ENCODE measurements at regions not wholly inside any gene's neighbourhood (a gene's known extent, or its start where the extent isn't known, plus 50 kb on each side); places are given as distances from the start of the nearest gene placed in this dataset.

GRCh38 chr10:44435196-44435595 is 50.3 kb upstream of the CXCL12 start:
- DNase-seq (ENCODE audit: low read depth) = no peak

- no peak for DNase-seq (ENCODE audit: low read depth)
These were observed 51.3 kb upstream of the CXCL12 start for GRCh38 chr10:44436240-44436639.

GRCh38 chr10:44437840-44438511 is 53.1 kb upstream of the CXCL12 start:
- DNase-seq (ENCODE audit: low read depth) = no peak

GRCh38 chr10:44439239-44439957 is 54.5 kb upstream of the CXCL12 start:
- DNase-seq (ENCODE audit: low read depth) = no peak

GRCh38 chr10:44439958-44440244 is 55.0 kb upstream of the CXCL12 start:
- DNase-seq (ENCODE audit: low read depth) = no peak

- DNase-seq (ENCODE audit: low read depth) = no peak
These were observed 72.4 kb upstream of the CXCL12 start for GRCh38 chr10:44457259-44457658.

- no peak for DNase-seq (ENCODE audit: low read depth)
These were observed 73.9 kb upstream of the CXCL12 start for GRCh38 chr10:44458671-44459413.

GRCh38 chr10:44459671-44460070 is 74.8 kb upstream of the CXCL12 start:
- no peak for DNase-seq (ENCODE audit: low read depth)

- DNase-seq (ENCODE audit: low read depth) = no peak
These were observed 75.5 kb upstream of the CXCL12 start for GRCh38 chr10:44460416-44460815.

- DNase-seq (ENCODE audit: low read depth) = no peak
These were observed 77.5 kb upstream of the CXCL12 start for GRCh38 chr10:44462338-44462914.

- DNase-seq (ENCODE audit: low read depth) = no peak
These were observed 78.7 kb upstream of the CXCL12 start for GRCh38 chr10:44463511-44464121.

- DNase-seq (ENCODE audit: low read depth) = no peak
These were observed 79.6 kb upstream of the CXCL12 start for GRCh38 chr10:44464503-44464902.

- DNase-seq (ENCODE audit: low read depth) = no peak
These were observed 80.7 kb upstream of the CXCL12 start for GRCh38 chr10:44465401-44466115.

- DNase-seq (ENCODE audit: low read depth) = no peak
These were observed 81.3 kb upstream of the CXCL12 start for GRCh38 chr10:44466236-44466635.

- DNase-seq (ENCODE audit: low read depth) = no peak
These were observed 82.2 kb upstream of the CXCL12 start for GRCh38 chr10:44467090-44467489.

- no peak for DNase-seq (ENCODE audit: low read depth)
These were observed 83.0 kb upstream of the CXCL12 start for GRCh38 chr10:44467900-44468299.

- DNase-seq (ENCODE audit: low read depth) = no peak
These were observed 83.6 kb upstream of the CXCL12 start for GRCh38 chr10:44468525-44468924.

- no peak for DNase-seq (ENCODE audit: low read depth)
These were observed 84.1 kb upstream of the CXCL12 start for GRCh38 chr10:44468965-44469364.

- no peak for DNase-seq (ENCODE audit: low read depth)
These were observed 85.9 kb upstream of the CXCL12 start for GRCh38 chr10:44470784-44471183.

- no peak for DNase-seq (ENCODE audit: low read depth)
These were observed 86.5 kb upstream of the CXCL12 start for GRCh38 chr10:44471410-44471809.

- no peak for DNase-seq (ENCODE audit: low read depth)
These were observed 88.2 kb upstream of the CXCL12 start for GRCh38 chr10:44473146-44473545.
